Epithelial cell of prostate (primary cell): ENCODE measurements at regions not wholly inside any gene's neighbourhood (a gene's known extent, or its start where the extent isn't known, plus 50 kb on each side); places are given as distances from the start of the nearest gene placed in this dataset.

Experiments
- DNase-seq: peaks from one replicate; pipeline ENCODE4 v3.0.0-alpha.2; 2011; ENCODE audit warnings: low read depth, low spot score
- H3K27ac ChIP-seq: fragments of 450-650 bp; 2 replicates; pipeline ENCODE4 v1.5.1; 2017; ENCODE audit warnings: mild to moderate bottlenecking

DNA sequence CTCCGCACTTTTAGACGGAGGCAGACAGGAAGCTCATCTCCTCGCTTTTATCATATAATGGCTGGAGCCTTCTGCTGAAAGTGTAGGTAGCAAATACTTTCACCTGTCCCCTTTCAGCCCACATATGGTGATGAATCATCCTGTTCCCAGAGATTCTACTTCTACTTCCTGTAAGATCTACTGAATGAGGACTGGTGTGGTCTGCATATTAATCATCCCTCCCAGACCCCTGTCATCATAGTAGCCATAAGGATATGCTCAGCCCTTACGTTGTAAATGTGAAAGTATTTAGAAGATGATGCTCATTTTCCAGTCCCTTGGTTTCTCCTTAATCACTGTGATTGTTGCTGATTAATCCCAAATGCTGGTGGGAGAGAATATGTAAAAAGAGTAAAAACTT is 268.2 kb upstream of the GRIP1 start:
- H3K27ac ChIP-seq: no peak overlapping the region
- DNase-seq: no peak

DNA sequence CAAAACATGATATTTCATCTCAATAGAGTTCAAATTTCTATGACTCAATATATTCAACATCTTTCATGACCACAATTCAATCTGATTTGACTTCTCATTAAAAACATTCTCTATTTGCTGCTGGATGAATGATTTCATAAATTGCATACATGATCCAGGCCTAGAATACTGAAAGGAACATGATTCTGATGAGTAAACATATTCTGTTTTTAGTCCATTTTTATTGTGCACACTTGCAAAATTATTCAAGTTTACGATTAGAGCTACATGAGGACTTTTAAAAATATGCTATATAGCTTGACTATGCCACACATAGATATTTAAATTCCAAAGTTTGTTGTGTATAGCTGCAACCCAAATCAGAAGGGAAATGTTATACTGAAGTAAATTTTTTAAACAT is 273.8 kb upstream of the GRIP1 start:
- DNase-seq: no peak

DNA sequence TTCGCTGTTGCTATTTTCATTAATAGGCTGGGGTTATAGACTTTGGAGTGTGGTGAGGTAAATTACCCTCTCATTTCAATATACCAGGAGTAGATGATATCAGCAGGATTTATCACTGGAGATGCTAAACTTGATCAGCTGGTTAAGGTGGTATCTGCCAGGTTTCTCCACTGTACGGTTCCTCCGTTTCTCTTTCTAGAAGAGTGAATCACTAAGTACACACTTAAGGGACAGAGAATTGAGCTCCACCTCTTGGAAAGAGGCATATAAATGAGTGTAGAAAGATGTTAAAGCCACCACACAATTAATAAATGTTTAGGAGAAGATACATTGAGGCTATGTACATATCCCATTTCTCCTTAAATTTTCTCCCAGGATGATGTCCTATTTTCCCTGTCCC is 277.4 kb upstream of the GRIP1 start:
- DNase-seq: no peak

More for the DNA sequence above, 273.8 kb upstream of the GRIP1 start:
- H3K27ac ChIP-seq: no peak overlapping the region

GRCh38 chr12:66959276-66959675 is 280.4 kb upstream of the GRIP1 start:
- DNase-seq: no peak

More for the DNA sequence above, 277.4 kb upstream of the GRIP1 start:
- no peak overlapping the region for H3K27ac ChIP-seq

DNA sequence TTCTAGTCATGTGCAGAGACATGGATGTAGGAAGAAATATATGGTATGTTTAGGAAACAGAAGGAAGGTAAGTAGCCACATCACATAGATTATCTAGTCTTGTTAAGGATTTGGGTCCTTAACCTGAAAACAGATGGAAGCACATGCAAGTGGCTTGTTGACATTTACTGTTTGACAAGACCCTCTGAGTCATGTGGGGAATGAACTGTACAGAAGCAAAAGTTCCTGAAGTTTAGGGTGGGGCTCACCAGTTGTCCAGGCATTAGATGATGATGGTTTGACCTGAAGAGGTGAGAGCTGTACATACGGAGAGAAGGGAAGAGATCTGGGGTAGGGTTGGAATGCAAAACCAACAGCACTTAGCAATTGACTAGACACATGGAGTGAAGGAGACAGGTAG is 281.1 kb upstream of the GRIP1 start:
- DNase-seq: no peak
- no peak overlapping the region for H3K27ac ChIP-seq

More at GRCh38 chr12:66959276-66959675, 280.4 kb upstream of the GRIP1 start:
- no peak overlapping the region for H3K27ac ChIP-seq

GRCh38 chr12:66960704-66961690 is 282.1 kb upstream of the GRIP1 start:
- no peak overlapping the region for H3K27ac ChIP-seq
- DNase-seq: no peak

GRCh38 chr12:66962290-66962689 is 283.4 kb upstream of the GRIP1 start:
- no peak overlapping the region for H3K27ac ChIP-seq
- DNase-seq: no peak

DNA sequence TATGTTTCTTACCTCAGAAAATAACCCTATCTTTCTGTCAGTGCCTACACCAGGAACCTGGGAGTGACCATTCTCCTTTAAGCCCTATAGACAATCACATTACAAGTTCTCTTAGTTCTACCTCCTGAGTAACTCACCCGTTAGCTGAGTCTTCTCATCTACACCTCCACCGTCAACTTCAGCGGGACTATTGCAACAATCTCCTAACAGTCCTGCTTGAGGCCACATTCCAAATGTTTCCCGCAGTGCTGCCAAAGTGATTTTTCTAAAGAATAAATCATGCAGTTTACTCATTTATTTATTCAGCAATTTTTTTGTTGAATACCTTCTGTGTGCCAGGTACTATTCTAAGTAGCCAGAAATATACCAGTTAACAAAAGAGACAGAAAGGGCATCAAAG is 285.0 kb upstream of the GRIP1 start:
- DNase-seq: no peak
- H3K27ac ChIP-seq: no peak overlapping the region

DNA sequence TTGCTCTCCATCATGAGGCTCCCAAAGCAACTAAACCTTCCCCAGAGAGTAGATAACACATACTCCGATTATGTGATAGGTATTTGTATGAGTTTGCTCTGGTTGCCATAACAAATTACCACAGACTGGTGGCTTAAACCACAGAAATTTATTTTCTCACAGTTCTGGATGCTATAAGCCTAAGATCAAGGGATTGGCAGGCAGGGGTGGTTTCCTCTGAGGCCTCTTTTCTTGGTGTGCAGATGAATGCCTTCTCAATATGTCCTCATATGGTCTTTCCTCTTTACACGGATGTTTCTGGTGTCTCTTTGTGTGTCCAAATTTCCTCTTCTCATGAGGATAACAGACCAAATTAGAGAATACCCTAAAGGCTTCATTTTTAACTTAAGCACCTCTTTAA is 285.8 kb upstream of the GRIP1 start:
- H3K27ac ChIP-seq: no peak overlapping the region

GRCh38 chr12:66965621-66966020 is 286.7 kb upstream of the GRIP1 start:
- H3K27ac ChIP-seq: no peak overlapping the region
- no peak for DNase-seq

More for the DNA sequence above, 285.8 kb upstream of the GRIP1 start:
- no peak for DNase-seq

DNA sequence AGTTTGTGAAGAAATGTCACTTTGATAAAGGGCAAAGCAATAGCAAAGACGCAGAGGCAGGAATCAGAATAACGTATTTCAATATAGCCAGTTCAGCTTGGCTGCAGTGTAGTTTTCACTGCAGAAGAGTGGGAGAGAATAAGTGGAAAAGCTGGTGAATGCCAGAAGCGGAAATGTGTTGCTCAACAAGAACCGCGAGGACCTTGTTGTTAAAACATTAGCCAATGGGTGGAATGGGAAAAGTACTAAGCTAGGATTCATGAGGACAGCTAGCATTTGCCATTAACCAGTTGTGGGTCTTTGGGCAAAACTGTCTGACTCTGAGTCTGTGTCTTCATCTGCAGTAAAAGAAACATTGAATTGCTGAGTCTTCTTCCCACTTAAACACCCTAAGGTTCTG is 292.9 kb upstream of the GRIP1 start:
- H3K27ac ChIP-seq: no peak overlapping the region
- no peak for DNase-seq

DNA sequence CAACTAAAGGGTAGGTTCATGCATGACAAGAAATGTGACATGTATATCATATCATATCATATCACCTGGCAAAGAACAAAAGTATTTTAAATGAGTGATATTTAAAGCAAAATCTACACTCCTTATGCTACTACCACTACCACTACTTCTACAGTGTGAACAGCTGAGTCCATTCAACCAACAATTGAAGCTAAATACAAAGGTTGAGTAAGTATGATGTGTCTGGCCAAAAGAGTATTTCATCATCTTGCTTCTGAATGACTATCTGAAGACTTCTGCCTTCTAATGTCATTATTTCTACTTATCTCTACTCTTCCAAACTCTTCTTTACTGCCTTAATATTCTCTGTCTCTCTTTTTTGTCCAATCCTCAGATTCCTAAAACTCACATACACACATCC is 292.6 kb upstream of the CAND1 start:
- no peak for DNase-seq
- H3K27ac ChIP-seq: no peak overlapping the region

DNA sequence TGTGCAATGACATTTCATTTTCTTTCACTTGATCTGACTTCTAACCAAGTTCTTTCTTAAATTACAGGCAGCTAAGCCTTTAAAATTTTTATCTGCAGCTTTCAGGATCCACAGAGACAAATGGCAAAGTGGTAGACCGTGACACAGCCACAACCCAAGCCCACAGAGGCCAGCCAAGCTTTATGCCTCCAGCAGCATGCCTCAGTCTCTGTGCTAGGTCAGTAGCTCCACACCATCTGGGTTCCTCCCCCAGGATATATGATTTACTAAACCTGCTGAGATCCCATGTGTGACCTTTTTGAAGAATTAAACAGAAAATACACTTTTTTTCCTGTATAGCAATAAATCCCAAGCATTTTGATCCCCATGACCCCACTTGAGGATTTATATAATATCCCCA is 290.4 kb upstream of the CAND1 start:
- no peak overlapping the region for H3K27ac ChIP-seq
- DNase-seq: no peak

- no peak overlapping the region for H3K27ac ChIP-seq
- DNase-seq: no peak
These were observed 289.9 kb upstream of the CAND1 start for GRCh38 chr12:66979251-66979650.

DNA sequence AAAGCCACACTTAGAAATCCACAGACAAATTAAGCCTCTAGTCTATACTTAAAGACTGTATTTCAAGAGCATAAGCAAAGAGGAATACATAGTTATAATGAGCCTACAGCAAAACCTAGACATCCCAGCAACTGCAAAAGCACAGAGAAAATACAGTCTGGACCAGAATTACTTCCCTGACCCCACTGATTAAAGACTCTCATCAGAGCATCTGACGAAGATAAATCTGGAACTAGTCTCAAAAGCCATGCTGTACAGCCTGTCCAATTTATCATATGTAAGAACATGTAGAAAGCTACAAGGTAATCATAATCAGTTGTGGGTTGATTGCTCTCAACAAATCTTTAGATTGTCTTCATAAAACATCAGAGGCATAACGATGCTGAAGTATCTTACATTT is 285.1 kb upstream of the CAND1 start:
- no peak overlapping the region for H3K27ac ChIP-seq
- no peak for DNase-seq

DNA sequence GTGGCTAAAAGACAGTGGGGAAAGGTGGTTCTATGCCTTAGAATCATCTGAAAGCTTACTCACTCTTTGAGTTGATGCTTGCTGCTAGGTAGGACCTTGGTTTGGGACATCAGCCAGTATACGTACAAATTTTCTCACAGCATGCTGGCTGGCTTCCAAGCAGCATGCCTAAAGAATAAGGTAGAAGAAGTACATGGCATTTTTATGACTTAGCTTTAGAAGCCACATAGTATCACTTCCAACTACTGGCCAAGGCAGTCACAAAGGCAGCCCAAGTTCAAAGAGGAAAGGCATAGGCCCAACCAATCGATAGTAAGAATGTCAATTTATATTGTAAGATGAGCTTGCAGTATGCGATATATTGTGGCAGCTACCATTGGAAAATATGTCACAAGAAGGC is 284.2 kb upstream of the CAND1 start:
- DNase-seq: peak; percentile 63
- no peak overlapping the region for H3K27ac ChIP-seq

GRCh38 chr12:66999141-66999540 is 270.0 kb upstream of the CAND1 start:
- H3K27ac ChIP-seq: no peak overlapping the region
- no peak for DNase-seq

DNA sequence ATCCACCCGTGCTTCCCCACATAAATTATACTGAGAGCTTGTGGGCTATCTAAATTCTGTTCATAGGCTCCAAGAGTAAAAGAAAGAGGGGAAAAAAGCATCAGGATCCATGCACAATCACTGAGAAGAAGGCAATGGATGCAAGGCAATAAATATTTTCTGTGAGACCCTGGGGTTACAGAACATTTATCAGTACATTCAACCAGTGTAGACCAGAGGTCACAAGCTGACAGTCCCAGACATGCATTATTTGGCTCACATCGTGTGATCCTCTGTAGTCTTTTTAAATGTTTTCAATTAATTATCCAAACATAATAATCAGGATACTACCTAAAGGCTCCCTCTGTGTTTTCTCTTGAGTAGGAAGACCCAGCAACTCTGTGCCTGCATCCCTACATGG is 267.9 kb upstream of the CAND1 start:
- no peak overlapping the region for H3K27ac ChIP-seq

GRCh38 chr12:67002720-67003119 is 266.4 kb upstream of the CAND1 start:
- no peak for DNase-seq
- no peak overlapping the region for H3K27ac ChIP-seq

More for the DNA sequence above, 267.9 kb upstream of the CAND1 start:
- DNase-seq: no peak

GRCh38 chr12:67006610-67007009 is 262.5 kb upstream of the CAND1 start:
- H3K27ac ChIP-seq: no peak overlapping the region
- no peak for DNase-seq

DNA sequence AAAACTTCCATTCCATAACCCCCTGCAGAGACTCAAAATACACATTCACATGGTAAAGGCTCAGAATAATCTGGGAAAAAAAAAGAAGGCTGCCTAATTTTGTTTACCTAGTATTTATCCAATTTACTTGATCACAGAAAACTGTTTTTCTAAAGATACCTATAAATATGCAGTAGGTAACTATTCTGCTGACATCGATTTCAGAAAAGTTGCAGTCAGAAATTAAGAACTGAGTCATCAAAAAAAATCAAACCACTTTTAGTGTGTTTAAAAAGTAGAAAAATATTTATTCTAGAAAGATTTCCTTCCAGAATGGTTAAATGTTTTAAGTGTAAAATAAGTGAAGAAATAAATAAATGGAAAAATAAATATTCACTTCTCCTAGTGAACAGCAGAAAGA is 254.5 kb upstream of the CAND1 start:
- DNase-seq: no peak

GRCh38 chr12:67018105-67018504 is 251.1 kb upstream of the CAND1 start:
- no peak overlapping the region for H3K27ac ChIP-seq
- DNase-seq: no peak

More for the DNA sequence above, 254.5 kb upstream of the CAND1 start:
- no peak overlapping the region for H3K27ac ChIP-seq
